ENCODE measurements at regions not wholly inside any gene's neighbourhood (a gene's known extent, or its start where the extent isn't known, plus 50 kb on each side); places are given as distances from the start of the nearest gene placed in this dataset.

DNA sequence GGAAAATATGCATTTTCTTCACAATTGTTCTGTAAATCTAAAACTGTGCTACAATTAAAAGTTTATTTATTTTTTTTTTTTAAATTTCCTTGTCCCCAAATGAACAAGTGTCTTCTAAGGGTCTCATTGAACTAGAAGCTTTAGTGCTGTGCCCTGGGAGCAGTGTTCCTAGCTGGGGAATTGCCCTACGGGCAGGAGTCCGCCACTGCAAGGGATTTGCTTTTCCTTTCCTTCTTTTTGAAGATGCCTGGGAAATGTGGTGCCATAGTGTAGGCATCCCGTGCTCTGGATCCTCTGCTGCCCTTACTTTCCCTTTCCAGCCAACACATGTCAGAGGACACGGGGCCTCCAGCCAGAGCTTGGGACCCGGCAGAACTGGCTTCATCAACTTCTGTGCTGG, 177.1 kb upstream of the CTBP2 start:
- TF ChIP-seq, protein P1, sequence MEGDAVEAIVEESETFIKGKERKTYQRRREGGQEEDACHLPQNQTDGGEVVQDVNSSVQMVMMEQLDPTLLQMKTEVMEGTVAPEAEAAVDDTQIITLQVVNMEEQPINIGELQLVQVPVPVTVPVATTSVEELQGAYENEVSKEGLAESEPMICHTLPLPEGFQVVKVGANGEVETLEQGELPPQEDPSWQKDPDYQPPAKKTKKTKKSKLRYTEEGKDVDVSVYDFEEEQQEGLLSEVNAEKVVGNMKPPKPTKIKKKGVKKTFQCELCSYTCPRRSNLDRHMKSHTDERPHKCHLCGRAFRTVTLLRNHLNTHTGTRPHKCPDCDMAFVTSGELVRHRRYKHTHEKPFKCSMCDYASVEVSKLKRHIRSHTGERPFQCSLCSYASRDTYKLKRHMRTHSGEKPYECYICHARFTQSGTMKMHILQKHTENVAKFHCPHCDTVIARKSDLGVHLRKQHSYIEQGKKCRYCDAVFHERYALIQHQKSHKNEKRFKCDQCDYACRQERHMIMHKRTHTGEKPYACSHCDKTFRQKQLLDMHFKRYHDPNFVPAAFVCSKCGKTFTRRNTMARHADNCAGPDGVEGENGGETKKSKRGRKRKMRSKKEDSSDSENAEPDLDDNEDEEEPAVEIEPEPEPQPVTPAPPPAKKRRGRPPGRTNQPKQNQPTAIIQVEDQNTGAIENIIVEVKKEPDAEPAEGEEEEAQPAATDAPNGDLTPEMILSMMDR (IDR thresholded peaks at IDR 0.05): no peak
- TF ChIP-seq POLR2A (IDR thresholded peaks at IDR 0.05): no peak
